ENCODE measurements at regions not wholly inside any gene's neighbourhood (a gene's known extent, or its start where the extent isn't known, plus 50 kb on each side); places are given as distances from the start of the nearest gene placed in this dataset.

DNA sequence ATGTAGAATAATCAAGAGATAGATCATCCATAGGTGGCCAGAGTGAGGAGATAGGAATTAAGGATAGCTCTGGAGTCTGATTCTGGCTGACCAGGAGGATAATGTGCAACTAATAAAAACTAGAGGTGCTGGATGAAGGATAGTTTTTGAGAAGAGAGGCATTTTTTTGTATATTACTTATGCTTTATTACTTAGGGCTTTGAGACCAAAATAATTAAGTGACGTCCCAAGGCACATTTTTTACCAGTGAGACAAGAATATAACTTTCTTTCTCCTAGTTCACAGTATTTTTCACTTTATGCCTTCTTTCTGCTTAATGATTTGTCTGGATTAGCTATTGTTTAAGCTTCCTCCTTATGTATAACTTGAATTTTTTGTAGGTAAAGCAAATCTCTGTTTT, 756.6 kb downstream of the TSN start:
- no peak overlapping the region for H3K27ac Mint-ChIP-seq
- no peak for DNase-seq (ENCODE audit: low spot score, unreplicated experiment)
- TF ChIP-seq, protein P1, sequence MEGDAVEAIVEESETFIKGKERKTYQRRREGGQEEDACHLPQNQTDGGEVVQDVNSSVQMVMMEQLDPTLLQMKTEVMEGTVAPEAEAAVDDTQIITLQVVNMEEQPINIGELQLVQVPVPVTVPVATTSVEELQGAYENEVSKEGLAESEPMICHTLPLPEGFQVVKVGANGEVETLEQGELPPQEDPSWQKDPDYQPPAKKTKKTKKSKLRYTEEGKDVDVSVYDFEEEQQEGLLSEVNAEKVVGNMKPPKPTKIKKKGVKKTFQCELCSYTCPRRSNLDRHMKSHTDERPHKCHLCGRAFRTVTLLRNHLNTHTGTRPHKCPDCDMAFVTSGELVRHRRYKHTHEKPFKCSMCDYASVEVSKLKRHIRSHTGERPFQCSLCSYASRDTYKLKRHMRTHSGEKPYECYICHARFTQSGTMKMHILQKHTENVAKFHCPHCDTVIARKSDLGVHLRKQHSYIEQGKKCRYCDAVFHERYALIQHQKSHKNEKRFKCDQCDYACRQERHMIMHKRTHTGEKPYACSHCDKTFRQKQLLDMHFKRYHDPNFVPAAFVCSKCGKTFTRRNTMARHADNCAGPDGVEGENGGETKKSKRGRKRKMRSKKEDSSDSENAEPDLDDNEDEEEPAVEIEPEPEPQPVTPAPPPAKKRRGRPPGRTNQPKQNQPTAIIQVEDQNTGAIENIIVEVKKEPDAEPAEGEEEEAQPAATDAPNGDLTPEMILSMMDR (IDR thresholded peaks at IDR 0.05; ENCODE audit: unreplicated experiment), result no peak

DNA sequence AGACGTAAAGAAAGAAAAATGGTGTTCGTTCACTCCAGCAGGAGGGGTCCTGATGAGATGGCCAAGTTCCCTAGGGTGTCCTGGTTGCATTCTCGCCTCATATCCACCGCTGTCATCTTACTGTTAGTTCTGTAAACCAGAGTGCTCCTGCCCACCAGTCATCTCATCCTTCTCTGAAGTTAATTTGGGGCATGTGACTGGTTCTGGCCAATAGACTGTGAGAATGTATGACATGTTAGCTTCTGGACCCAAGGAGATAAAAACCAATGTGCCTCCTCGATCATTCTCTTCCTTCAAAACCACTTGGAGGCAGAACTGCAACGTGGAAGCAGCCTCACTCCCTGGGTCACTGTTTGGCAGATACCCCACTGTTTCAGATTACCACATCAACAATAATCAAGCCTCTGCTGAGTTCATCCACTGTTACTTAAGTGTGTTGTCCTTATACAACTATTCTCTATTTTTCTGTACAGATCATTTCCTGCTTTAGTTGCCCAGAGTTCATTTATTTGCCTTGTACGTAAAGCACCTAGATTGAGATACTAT, 759.1 kb downstream of the TSN start:
- DNase-seq (ENCODE audit: low spot score, unreplicated experiment), result no peak
- Mint-ChIP-seq H3K27me3 (no peaks in the 10 kb centered on the region), H3K4me1 (ENCODE audit: low read depth) (peaks cover under 1% of the 10 kb centered on the region), H3K36me3 (ENCODE audit: insufficient read depth) (peaks cover 5% of the 10 kb centered on the region), H3K4me3 (ENCODE audit: low read depth) (no peak overlapping the region), H3K27ac (no peak overlapping the region), H3K9me3 (ENCODE audit: low read depth) (peaks cover 5% of the 10 kb centered on the region)
- TF ChIP-seq, protein P1 (IDR thresholded peaks at IDR 0.05; ENCODE audit: unreplicated experiment), result no peak

More for the DNA sequence above, 756.6 kb downstream of the TSN start:
- Mint-ChIP-seq H3K36me3 (ENCODE audit: insufficient read depth) (no peaks in the 10 kb centered on the region), H3K4me3 (ENCODE audit: low read depth) (no peak overlapping the region), H3K4me1 (ENCODE audit: low read depth) (no peaks in the 10 kb centered on the region), H3K27me3 (no peaks in the 10 kb centered on the region), H3K9me3 (ENCODE audit: low read depth) (no peaks in the 10 kb centered on the region)

DNA sequence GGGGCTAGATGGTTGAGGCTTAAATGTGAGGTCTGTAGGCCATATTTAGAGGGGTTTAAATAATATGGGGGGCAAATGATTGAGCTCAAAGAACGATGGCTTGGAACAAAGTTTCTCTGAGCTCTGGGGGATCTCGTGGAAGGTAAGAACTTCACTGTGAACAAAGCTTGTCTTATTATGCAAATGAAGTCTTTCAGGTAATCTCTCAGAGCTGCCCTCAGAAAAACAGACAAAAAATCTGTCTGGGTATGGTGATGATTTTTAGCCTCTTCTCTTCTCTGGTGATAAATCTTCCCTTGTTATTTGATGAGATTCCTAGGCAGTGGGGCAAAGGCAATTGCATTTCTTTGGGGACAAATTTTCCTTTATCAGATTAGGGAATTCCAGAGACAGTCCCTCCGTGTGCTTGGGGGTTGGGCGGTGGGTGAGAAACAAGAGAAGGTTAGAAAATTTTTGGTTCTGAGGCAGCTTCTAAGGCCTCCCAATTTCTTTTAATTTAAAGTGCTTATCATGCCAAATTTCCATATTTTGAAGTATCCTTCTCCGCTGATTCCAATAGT, 760.4 kb downstream of the TSN start:
- H3K27me3 Mint-ChIP-seq, result no peaks in the 10 kb centered on the region
- peaks cover 8% of the 10 kb centered on the region for H3K36me3 Mint-ChIP-seq (ENCODE audit: insufficient read depth)
- no peak overlapping the region for H3K27ac Mint-ChIP-seq
- TF ChIP-seq, protein P1 (IDR thresholded peaks at IDR 0.05; ENCODE audit: unreplicated experiment), result no peak
- peaks cover 2% of the 10 kb centered on the region for H3K4me1 Mint-ChIP-seq (ENCODE audit: low read depth)
- DNase-seq (ENCODE audit: low spot score, unreplicated experiment), result no peak
- H3K9me3 Mint-ChIP-seq (ENCODE audit: low read depth), result peaks cover 9% of the 10 kb centered on the region
- H3K4me3 Mint-ChIP-seq (ENCODE audit: low read depth), result no peak overlapping the region

DNA sequence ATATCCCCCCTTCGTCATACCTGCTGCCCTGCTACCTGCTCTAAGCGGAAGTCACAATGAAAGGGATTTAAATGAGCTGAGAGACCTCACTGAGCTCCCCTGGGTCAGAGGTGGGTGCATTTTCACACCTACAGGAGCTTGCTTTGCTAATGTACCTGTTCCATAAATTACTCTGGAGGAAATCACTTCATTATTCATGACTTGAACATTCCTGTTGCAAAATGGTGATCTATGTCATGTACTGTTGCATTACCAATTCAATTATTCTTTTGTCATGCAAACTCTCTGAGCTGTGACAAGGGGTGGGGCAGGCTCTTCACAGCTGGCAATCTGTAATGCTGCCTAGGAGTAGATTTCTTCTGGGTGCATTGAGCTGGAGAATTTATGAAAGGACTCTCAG, 761.3 kb downstream of the TSN start:
- no peak overlapping the region for H3K4me3 Mint-ChIP-seq (ENCODE audit: low read depth)
- no peaks in the 10 kb centered on the region for H3K27me3 Mint-ChIP-seq
- H3K4me1 Mint-ChIP-seq (ENCODE audit: low read depth), result peaks cover 2% of the 10 kb centered on the region
- no peak for DNase-seq (ENCODE audit: low spot score, unreplicated experiment)
- H3K9me3 Mint-ChIP-seq (ENCODE audit: low read depth), result peaks cover 9% of the 10 kb centered on the region
- H3K36me3 Mint-ChIP-seq (ENCODE audit: insufficient read depth), result peaks cover 8% of the 10 kb centered on the region
- TF ChIP-seq, protein P1 (IDR thresholded peaks at IDR 0.05; ENCODE audit: unreplicated experiment), result no peak
- H3K27ac Mint-ChIP-seq, result no peak overlapping the region

DNA sequence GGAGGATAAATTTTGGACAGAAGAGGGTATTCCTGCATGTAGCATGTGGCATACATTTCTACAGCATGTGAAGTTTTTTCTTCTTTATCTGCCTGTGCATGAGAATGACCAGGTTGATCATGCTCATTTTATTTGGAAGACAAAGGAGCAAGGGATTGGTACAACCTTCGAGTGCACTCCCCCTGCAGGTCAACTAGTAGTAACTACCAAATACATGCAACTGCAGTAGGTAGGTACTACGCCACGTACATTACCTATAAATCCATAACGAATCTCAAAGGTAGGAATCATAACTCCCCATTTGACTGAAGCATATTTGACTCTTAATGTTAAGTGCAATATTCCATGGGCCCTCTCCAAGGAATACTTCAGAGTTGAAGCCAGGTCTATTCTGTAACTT, 763.9 kb downstream of the TSN start:
- Mint-ChIP-seq H3K9me3 (ENCODE audit: low read depth) (peaks cover 9% of the 10 kb centered on the region), H3K27ac (peak overlapping the region; percentile 73), H3K4me3 (ENCODE audit: low read depth) (no peak overlapping the region), H3K4me1 (ENCODE audit: low read depth) (peaks cover 2% of the 10 kb centered on the region), H3K36me3 (ENCODE audit: insufficient read depth) (peaks cover 8% of the 10 kb centered on the region), H3K27me3 (no peaks in the 10 kb centered on the region)
- TF ChIP-seq, protein P1 (IDR thresholded peaks at IDR 0.05; ENCODE audit: unreplicated experiment), result no peak
- DNase-seq (ENCODE audit: low spot score, unreplicated experiment), result no peak
